MM.1S (cell line): ENCODE measurements at regions not wholly inside any gene's neighbourhood (a gene's known extent, or its start where the extent isn't known, plus 50 kb on each side); places are given as distances from the start of the nearest gene placed in this dataset.

Experiments used
- DNase-seq: peaks from one replicate; pipeline ENCODE4 v3.0.0-alpha.2; 2015
- H2AFZ ChIP-seq: fragments of 300-600 bp; sonication (generic); 2 replicates; pipeline ENCODE4 v1.6.0; 2016; ENCODE audit warnings: antibody characterized with exemption, low read length
- H3F3A ChIP-seq: fragments of 300-600 bp; sonication (generic); 2 replicates; pipeline ENCODE4 v1.6.1; 2016; ENCODE audit warnings: mild to moderate bottlenecking, antibody characterized with exemption, low read length, moderate library complexity, mixed read lengths; ENCODE audit not compliant: insufficient read depth
- H3K27ac ChIP-seq: fragments of 300-600 bp; sonication (generic); 2 replicates; pipeline ENCODE4 v1.5.1; 2016; ENCODE audit warnings: mild to moderate bottlenecking, low read length
- H3K27me3 ChIP-seq: fragments of 300-600 bp; sonication (generic); replicated peaks from 2 replicates; pipeline ENCODE4 v1.6.0; 2016; ENCODE audit warnings: low read length; ENCODE audit not compliant: insufficient read depth
- H3K36me3 ChIP-seq: fragments of 300-600 bp; sonication (generic); replicated peaks from 2 replicates; pipeline ENCODE4 v1.6.1; 2016; ENCODE audit warnings: mild to moderate bottlenecking, low read length, mixed read lengths; ENCODE audit not compliant: insufficient read depth
- H3K4me1 ChIP-seq: fragments of 300-600 bp; sonication (generic); 2 replicates; pipeline ENCODE4 v1.6.1; 2016; ENCODE audit warnings: low read length, mixed read lengths
- H3K4me2 ChIP-seq: fragments of 300-600 bp; sonication (generic); 2 replicates; pipeline ENCODE4 v1.6.0; 2016; ENCODE audit warnings: low read depth, low read length
- H3K4me3 ChIP-seq: fragments of 300-600 bp; sonication (generic); 2 replicates; pipeline ENCODE4 v1.5.1; 2016; ENCODE audit warnings: low read length, mixed read lengths
- H3K79me2 ChIP-seq: fragments of 300-600 bp; sonication (generic); 2 replicates; pipeline ENCODE4 v1.6.1; 2016; ENCODE audit warnings: mixed run types, low read length, mixed read lengths
- H3K9ac ChIP-seq: fragments of 300-600 bp; sonication (generic); 2 replicates; pipeline ENCODE4 v1.6.1; 2016; ENCODE audit warnings: low read length, mixed read lengths
- H3K9me2 ChIP-seq: fragments of 300-600 bp; sonication (generic); replicated peaks from 2 replicates; pipeline ENCODE4 v1.6.1; 2016; ENCODE audit warnings: mild to moderate bottlenecking, low read length, mixed read lengths; ENCODE audit not compliant: insufficient read depth
- H3K9me3 ChIP-seq: fragments of 300-600 bp; sonication (generic); replicated peaks from 2 replicates; pipeline ENCODE4 v1.6.1; 2016; ENCODE audit warnings: mild to moderate bottlenecking, low read length, mixed read lengths; ENCODE audit not compliant: insufficient read depth
- H4K20me1 ChIP-seq: fragments of 300-600 bp; sonication (generic); 2 replicates; pipeline ENCODE4 v1.6.1; 2016; ENCODE audit warnings: mild to moderate bottlenecking, low read length, moderate library complexity, mixed read lengths; ENCODE audit not compliant: insufficient read depth
- CTCF ChIP-seq: fragments of 300-600 bp; sonication (generic); IDR thresholded peaks from 2 replicates; pipeline ENCODE4 v1.5.1; 2016; ENCODE audit warnings: antibody characterized with exemption, low read length, mixed read lengths
- EZH2 ChIP-seq: fragments of 300-600 bp; sonication (generic); optimal IDR thresholded peaks from 2 replicates; pipeline ENCODE3; 2017; ENCODE audit warnings: low read depth, mild to moderate bottlenecking, antibody characterized with exemption, low read length, mixed read lengths
- EZH2phosphoT487 ChIP-seq: fragments of 300-600 bp; sonication (generic); IDR thresholded peaks from 2 replicates; pipeline ENCODE4 v1.6.1; 2018; ENCODE audit warnings: antibody characterized with exemption, low read length

GRCh38 chr9:96061293-96061987, 185.9 kb downstream of the ERCC6L2 start:
- H3K27me3 ChIP-seq, result no peaks in the 10 kb centered on the region

DNA sequence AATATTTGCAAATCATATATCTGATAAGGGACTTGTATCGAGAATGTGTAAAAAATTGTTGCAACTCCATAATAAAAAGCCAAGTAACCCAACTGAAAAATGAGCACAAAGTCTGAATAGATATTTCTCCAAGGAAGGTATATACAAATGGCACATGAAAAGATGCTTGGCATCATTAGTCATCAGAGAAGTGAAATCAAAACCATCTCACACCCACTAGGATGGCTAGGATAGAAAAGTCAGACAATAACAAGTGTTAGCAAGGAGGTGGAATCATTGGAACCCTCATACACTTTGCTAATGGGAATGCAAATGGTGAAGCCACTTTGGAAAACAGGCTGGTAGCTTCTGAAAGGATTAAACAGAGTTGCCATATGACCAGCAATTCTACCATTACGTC, 182.7 kb downstream of the ERCC6L2 start:
- Histone ChIP-seq H3F3A (no peaks in the 10 kb centered on the region), H3K9me3 (no peaks in the 10 kb centered on the region), H3K36me3 (no peaks in the 10 kb centered on the region), H3K27ac (no peak overlapping the region), H3K27me3 (no peaks in the 10 kb centered on the region), H2AFZ (no peak overlapping the region), H3K79me2 (no peaks in the 10 kb centered on the region), H3K4me1 (no peaks in the 10 kb centered on the region), H3K4me2 (no peak overlapping the region), H3K9me2 (no peaks in the 10 kb centered on the region), H3K9ac (no peak overlapping the region), H3K4me3 (no peak overlapping the region), H4K20me1 (no peaks in the 10 kb centered on the region)
- DNase-seq, result no peak
- no peak for TF ChIP-seq CTCF
- TF ChIP-seq EZH2, result no peak
- no peak for TF ChIP-seq EZH2phosphoT487

More at GRCh38 chr9:96061293-96061987, 185.9 kb downstream of the ERCC6L2 start:
- Histone ChIP-seq H3K4me3 (no peak overlapping the region), H3K27ac (no peak overlapping the region), H3K9ac (no peak overlapping the region), H3K9me3 (no peaks in the 10 kb centered on the region), H3F3A (no peaks in the 10 kb centered on the region), H4K20me1 (no peaks in the 10 kb centered on the region), H3K36me3 (no peaks in the 10 kb centered on the region), H3K4me2 (no peak overlapping the region), H2AFZ (no peak overlapping the region), H3K9me2 (no peaks in the 10 kb centered on the region), H3K79me2 (no peaks in the 10 kb centered on the region), H3K4me1 (no peaks in the 10 kb centered on the region)
- DNase-seq, result no peak
- no peak for TF ChIP-seq CTCF
- TF ChIP-seq EZH2phosphoT487, result no peak
- TF ChIP-seq EZH2, result no peak

DNA sequence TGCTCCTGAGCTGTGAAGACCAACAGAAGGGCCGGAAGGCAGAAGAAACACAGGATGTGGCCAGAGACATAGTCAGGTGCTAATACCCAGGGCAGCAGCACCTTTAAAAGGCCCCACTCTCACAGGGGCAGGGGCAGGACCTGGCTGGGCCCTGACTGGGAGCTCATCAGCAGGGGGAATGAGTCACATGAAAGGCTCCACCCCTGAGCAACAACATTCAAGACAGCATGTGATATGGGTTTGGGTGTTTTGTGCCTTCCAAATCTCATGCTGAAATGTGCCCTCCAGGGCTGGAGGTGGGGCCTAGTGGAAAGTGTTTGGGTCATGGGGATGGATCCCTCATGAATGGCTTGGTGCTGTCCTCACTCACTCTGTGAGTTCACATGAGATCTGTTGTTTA, 181.7 kb downstream of the ERCC6L2 start:
- H3K9me3 ChIP-seq, result no peaks in the 10 kb centered on the region
- H3K27me3 ChIP-seq, result no peaks in the 10 kb centered on the region
- TF ChIP-seq EZH2phosphoT487 (no peak), EZH2 (no peak), CTCF (no peak)
- H4K20me1 ChIP-seq, result no peaks in the 10 kb centered on the region
- H3K4me2 ChIP-seq, result no peak overlapping the region
- H3K36me3 ChIP-seq, result no peaks in the 10 kb centered on the region
- H3F3A ChIP-seq, result no peaks in the 10 kb centered on the region
- H3K9me2 ChIP-seq, result no peaks in the 10 kb centered on the region
- no peak for DNase-seq
- no peaks in the 10 kb centered on the region for H3K4me1 ChIP-seq
- no peak overlapping the region for H3K27ac ChIP-seq
- H3K9ac ChIP-seq, result no peak overlapping the region
- H3K4me3 ChIP-seq, result no peak overlapping the region
- H3K79me2 ChIP-seq, result no peaks in the 10 kb centered on the region
- no peak overlapping the region for H2AFZ ChIP-seq
